ENCODE measurements at regions not wholly inside any gene's neighbourhood (a gene's known extent, or its start where the extent isn't known, plus 50 kb on each side); places are given as distances from the start of the nearest gene placed in this dataset.

DNA sequence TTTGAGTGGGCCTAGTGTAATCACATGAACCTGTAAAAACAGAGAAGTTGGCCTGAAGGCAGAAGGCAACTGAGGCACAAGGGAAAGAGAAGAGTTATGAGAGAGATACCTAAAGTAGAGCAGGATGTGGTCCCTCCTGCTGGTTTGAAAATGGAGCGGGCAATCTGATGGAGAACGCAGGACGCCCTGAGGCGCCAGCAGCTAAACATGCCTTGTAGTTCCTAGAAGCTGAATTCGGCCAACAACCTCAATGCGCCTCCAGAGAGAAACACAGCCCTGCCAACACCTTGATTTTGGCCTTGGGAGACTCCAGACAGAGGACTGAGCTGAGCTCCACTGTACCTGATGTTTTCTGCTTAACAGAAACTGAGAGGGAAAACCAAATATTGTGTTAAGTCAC, 469.9 kb downstream of the SOCS6 start:
- FAIRE-seq (no peak), DNase-seq (ENCODE audit: low spot score) (no peak), ATAC-seq (no peak)
- in situ Hi-C loops (cut with HindIII; ENCODE audit: extremely low pct_ligation_motif_present, low pct_unique_long_range_greater_than_20kb) (no loop called here), intact Hi-C loops (cut with micrococcal nuclease; ENCODE audit: unreplicated experiment) (no loop called here)
- Histone ChIP-seq H3K27me3 (ENCODE audit: control insufficient read depth in 1 of 2, insufficient read depth in 2 of 2, low read length in 2 of 2) (no peaks in the 10 kb centered on the region), H3K4me1 (ENCODE audit: insufficient read depth, low read length) (no peaks in the 10 kb centered on the region), H3K27ac (ENCODE audit: extremely low read length, insufficient read depth, low read length) (no peak overlapping the region), H4K20me1 (ENCODE audit: insufficient read depth, low read length) (no peaks in the 10 kb centered on the region), H3K4me2 (ENCODE audit: low read depth, low read length) (no peak overlapping the region), H3K36me3 (replicated peaks in 1 of 2; ENCODE audit: control insufficient read depth in 1 of 2, insufficient read depth in 2 of 2, low read length in 2 of 2) (no peaks in the 10 kb centered on the region), H3K9me3 (ENCODE audit: low read length) (no peaks in the 10 kb centered on the region), H3K4me3 (replicated peaks in 1 of 3; ENCODE audit: insufficient read depth in 1 of 3, low read depth in 2 of 3, low read length in 3 of 3) (no peak overlapping the region), H2AFZ (ENCODE audit: low read length) (no peak overlapping the region), H3K9ac (ENCODE audit: insufficient read depth, low read depth, low read length) (no peak overlapping the region), H3K79me2 (ENCODE audit: insufficient read depth, low read length) (no peaks in the 10 kb centered on the region)
- ChIA-PET POLR2A (no interaction called here), CTCF (ENCODE audit: low intra/inter-chr PET ratio, low total read pairs) (no interaction called here)
- TF ChIP-seq ZNF607 (CRISPR knock-in tag; IDR thresholded peaks at IDR 0.05; ENCODE audit: borderline replicate concordance) = no peak
- no peak for TF ChIP-seq NCOA5 (CRISPR knock-in tag; IDR thresholded peaks at IDR 0.05)
- TF ChIP-seq JARID2 (CRISPR knock-in tag; IDR thresholded peaks at IDR 0.05; ENCODE audit: insufficient replicate concordance) = no peak
- TF ChIP-seq PLRG1 (conservative IDR thresholded peaks at IDR 0.05) = no peak
- no peak for TF ChIP-seq ZNF713 (CRISPR knock-in tag; IDR thresholded peaks at IDR 0.05)
- no peak for TF ChIP-seq SETDB1 (CRISPR knock-in tag; IDR thresholded peaks at IDR 0.05; ENCODE audit: borderline replicate concordance)
- no peak for TF ChIP-seq MYNN (CRISPR knock-in tag; IDR thresholded peaks at IDR 0.05; ENCODE audit: low read depth)
- TF ChIP-seq NPAS2 (CRISPR knock-in tag; IDR thresholded peaks at IDR 0.05; ENCODE audit: borderline replicate concordance) = no peak
- TF ChIP-seq ZNF512 (CRISPR knock-in tag; IDR thresholded peaks at IDR 0.05) = no peak
- TF ChIP-seq ZNF782 (CRISPR knock-in tag; IDR thresholded peaks at IDR 0.05; ENCODE audit: borderline replicate concordance) = no peak
- TF ChIP-seq ZFP36 (IDR thresholded peaks at IDR 0.05; ENCODE audit: borderline replicate concordance, low read depth, low read length, partially characterized antibody) = no peak
- TF ChIP-seq ZNF780A (CRISPR knock-in tag; IDR thresholded peaks at IDR 0.05) = no peak
- TF ChIP-seq ZNF878 (CRISPR knock-in tag; IDR thresholded peaks at IDR 0.05) = no peak
- 31% methylated on average over 6 of the region's 6 CpGs for WGBS (ENCODE audit: low lambda C conversion rate)
- BruUV-seq (replicated peaks) = no TSS peak

Measured in HepG2 (cell line).